ENCODE measurements at regions not wholly inside any gene's neighbourhood (a gene's known extent, or its start where the extent isn't known, plus 50 kb on each side); places are given as distances from the start of the nearest gene placed in this dataset.
A peak's percentile ranks its signal among the peaks of the same experiment; 100 is the strongest.

GRCh38 chr9:115442054-115442453 lies 324.1 kb upstream of the TNC start:
- TF ChIP-seq MXI1 (IDR thresholded peaks at IDR 0.05; ENCODE audit: low read depth, low read length) (no peak), SMC3 (IDR thresholded peaks at IDR 0.05; ENCODE audit: low read depth, low read length) (no peak), POLR2AphosphoS5 (IDR thresholded peaks at IDR 0.05; ENCODE audit: low read depth, low read length) (no peak), TCF12 (IDR thresholded peaks at IDR 0.05) (no peak), PBX3 (IDR thresholded peaks at IDR 0.05) (no peak), RFX5 (IDR thresholded peaks at IDR 0.05; ENCODE audit: low read length) (no peak), EZH2phosphoT487 (IDR thresholded peaks at IDR 0.05; ENCODE audit: borderline replicate concordance, low read depth) (no peak), YY1 (IDR thresholded peaks at IDR 0.05; ENCODE audit: low read depth) (no peak), SIN3A (IDR thresholded peaks at IDR 0.05; ENCODE audit: borderline replicate concordance, low read depth, low read length) (no peak), FOXM1 (IDR thresholded peaks at IDR 0.05; ENCODE audit: low read depth) (no peak), CTCF (IDR thresholded peaks at IDR 0.05) (no peak)
- TF ChIP-seq, protein P1, sequence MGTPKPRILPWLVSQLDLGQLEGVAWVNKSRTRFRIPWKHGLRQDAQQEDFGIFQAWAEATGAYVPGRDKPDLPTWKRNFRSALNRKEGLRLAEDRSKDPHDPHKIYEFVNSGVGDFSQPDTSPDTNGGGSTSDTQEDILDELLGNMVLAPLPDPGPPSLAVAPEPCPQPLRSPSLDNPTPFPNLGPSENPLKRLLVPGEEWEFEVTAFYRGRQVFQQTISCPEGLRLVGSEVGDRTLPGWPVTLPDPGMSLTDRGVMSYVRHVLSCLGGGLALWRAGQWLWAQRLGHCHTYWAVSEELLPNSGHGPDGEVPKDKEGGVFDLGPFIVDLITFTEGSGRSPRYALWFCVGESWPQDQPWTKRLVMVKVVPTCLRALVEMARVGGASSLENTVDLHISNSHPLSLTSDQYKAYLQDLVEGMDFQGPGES (IDR thresholded peaks at IDR 0.05; ENCODE audit: low read depth, low read length) = no peak
- no peaks in the 10 kb centered on the region for H4K20me1 ChIP-seq (ENCODE audit: insufficient read depth)
- H3K27me3 ChIP-seq (ENCODE audit: insufficient read depth) = no peaks in the 10 kb centered on the region
- no peak overlapping the region for H3K27ac ChIP-seq (ENCODE audit: low read depth in 2 of 2, low read length in 1 of 2)
- no peaks in the 10 kb centered on the region for H3F3A ChIP-seq (replicated peaks; ENCODE audit: insufficient read depth)
- no peak overlapping the region for H3K9ac ChIP-seq
- no peaks in the 10 kb centered on the region for H3K36me3 ChIP-seq (replicated peaks in 1 of 2; ENCODE audit: control insufficient read depth in 1 of 2, insufficient read depth in 2 of 2, low read length in 1 of 2)
- no peak overlapping the region for H3K4me3 ChIP-seq (ENCODE audit: low read depth in 2 of 2, low read length in 1 of 2)
- no peaks in the 10 kb centered on the region for H3K79me2 ChIP-seq (ENCODE audit: insufficient read depth)
- H3K4me2 ChIP-seq = no peak overlapping the region
- H3K9me2 ChIP-seq = no peaks in the 10 kb centered on the region
- 82% methylated on average over 4 of the region's 4 CpGs for WGBS (ENCODE audit: low lambda C conversion rate)
- DNase-seq = no peak
- no peaks in the 10 kb centered on the region for H3K9me3 ChIP-seq
- CTCF ChIA-PET = no interaction called here
- POLR2A ChIA-PET = no interaction called here
- 0 out of 2 replicates have a peak overlapping the region, but pooled peaks have one; percentile 2 for H2AFZ ChIP-seq (ENCODE audit: low read depth)
- H3K4me1 ChIP-seq (ENCODE audit: control insufficient read depth in 1 of 2, insufficient read depth in 2 of 2, low read depth in 1 of 2, low read length in 1 of 2) = peaks cover 0 to 2% of the 10 kb centered on the region in 2 experiments; a peak in 1 of 4 replicates

DNA sequence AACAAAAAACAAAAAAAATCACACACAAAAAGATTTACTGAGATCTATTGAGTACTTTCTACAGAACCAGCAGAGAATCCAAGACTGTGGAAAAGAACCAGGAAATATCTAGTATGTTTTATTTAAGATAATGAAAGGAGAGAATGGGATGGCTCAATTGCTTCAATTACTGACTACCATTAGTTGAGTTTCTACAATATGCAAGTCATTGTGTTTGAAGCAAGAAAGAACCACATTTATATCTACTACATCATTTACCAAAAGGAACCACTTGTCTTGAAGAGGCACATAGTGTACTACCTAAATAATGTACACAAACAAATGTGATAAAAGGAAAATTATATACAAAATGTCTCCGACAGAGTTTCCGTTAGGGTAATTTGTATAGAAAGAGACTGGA lies 325.9 kb upstream of the TNC start:
- 99% methylated on average over 2 of the region's 2 CpGs for WGBS (ENCODE audit: low lambda C conversion rate)
- H3K9ac ChIP-seq = no peak overlapping the region
- no peaks in the 10 kb centered on the region for H3F3A ChIP-seq (replicated peaks; ENCODE audit: insufficient read depth)
- no peaks in the 10 kb centered on the region; a peak in 1 of 4 replicates for H3K4me1 ChIP-seq (ENCODE audit: control insufficient read depth in 1 of 2, insufficient read depth in 2 of 2, low read depth in 1 of 2, low read length in 1 of 2)
- H3K36me3 ChIP-seq (replicated peaks in 1 of 2; ENCODE audit: control insufficient read depth in 1 of 2, insufficient read depth in 2 of 2, low read length in 1 of 2) = no peaks in the 10 kb centered on the region
- H2AFZ ChIP-seq (ENCODE audit: low read depth) = no peak overlapping the region
- CTCF ChIA-PET = no interaction called here
- H3K27ac ChIP-seq (ENCODE audit: low read depth in 2 of 2, low read length in 1 of 2) = no peak overlapping the region
- H3K27me3 ChIP-seq (ENCODE audit: insufficient read depth) = no peaks in the 10 kb centered on the region
- no peaks in the 10 kb centered on the region for H3K9me2 ChIP-seq
- no peak overlapping the region for H3K4me2 ChIP-seq
- POLR2A ChIA-PET = no interaction called here
- H3K79me2 ChIP-seq (ENCODE audit: insufficient read depth) = no peaks in the 10 kb centered on the region
- DNase-seq = no peak
- no peaks in the 10 kb centered on the region for H4K20me1 ChIP-seq (ENCODE audit: insufficient read depth)
- no peaks in the 10 kb centered on the region for H3K9me3 ChIP-seq
- H3K4me3 ChIP-seq (ENCODE audit: low read depth in 2 of 2, low read length in 1 of 2) = no peak overlapping the region
- TF ChIP-seq JUND (IDR thresholded peaks at IDR 0.05) (no peak), CHD2 (IDR thresholded peaks at IDR 0.05; ENCODE audit: low read length, partially characterized antibody) (no peak), FOXM1 (IDR thresholded peaks at IDR 0.05; ENCODE audit: low read depth) (no peak), SMC3 (IDR thresholded peaks at IDR 0.05; ENCODE audit: low read depth, low read length) (no peak), POLR2AphosphoS5 (IDR thresholded peaks at IDR 0.05; ENCODE audit: low read depth, low read length) (no peak), REST (IDR thresholded peaks at IDR 0.05; ENCODE audit: low read depth, low read length) (no peak), TCF12 (IDR thresholded peaks at IDR 0.05) (no peak), NFIC (IDR thresholded peaks at IDR 0.05; ENCODE audit: borderline replicate concordance) (no peak), EZH2phosphoT487 (IDR thresholded peaks at IDR 0.05; ENCODE audit: borderline replicate concordance, low read depth) (no peak), FOXJ3 (CRISPR knock-in tag; IDR thresholded peaks at IDR 0.05) (no peak)
- TF ChIP-seq, protein P2, sequence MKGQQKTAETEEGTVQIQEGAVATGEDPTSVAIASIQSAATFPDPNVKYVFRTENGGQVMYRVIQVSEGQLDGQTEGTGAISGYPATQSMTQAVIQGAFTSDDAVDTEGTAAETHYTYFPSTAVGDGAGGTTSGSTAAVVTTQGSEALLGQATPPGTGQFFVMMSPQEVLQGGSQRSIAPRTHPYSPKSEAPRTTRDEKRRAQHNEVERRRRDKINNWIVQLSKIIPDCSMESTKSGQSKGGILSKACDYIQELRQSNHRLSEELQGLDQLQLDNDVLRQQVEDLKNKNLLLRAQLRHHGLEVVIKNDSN (IDR thresholded peaks at IDR 0.05; ENCODE audit: borderline replicate concordance, low read depth) = no peak
- TF ChIP-seq, protein P3, sequence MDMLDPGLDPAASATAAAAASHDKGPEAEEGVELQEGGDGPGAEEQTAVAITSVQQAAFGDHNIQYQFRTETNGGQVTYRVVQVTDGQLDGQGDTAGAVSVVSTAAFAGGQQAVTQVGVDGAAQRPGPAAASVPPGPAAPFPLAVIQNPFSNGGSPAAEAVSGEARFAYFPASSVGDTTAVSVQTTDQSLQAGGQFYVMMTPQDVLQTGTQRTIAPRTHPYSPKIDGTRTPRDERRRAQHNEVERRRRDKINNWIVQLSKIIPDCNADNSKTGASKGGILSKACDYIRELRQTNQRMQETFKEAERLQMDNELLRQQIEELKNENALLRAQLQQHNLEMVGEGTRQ (IDR thresholded peaks at IDR 0.05; ENCODE audit: borderline replicate concordance, low read depth, low read length) = no peak

Data from SK-N-SH (cell line).